ENCODE measurements at regions not wholly inside any gene's neighbourhood (a gene's known extent, or its start where the extent isn't known, plus 50 kb on each side); places are given as distances from the start of the nearest gene placed in this dataset.
"Not testable (repeated sequence)": the region's sequence is repeated elsewhere in the genome, so short reads cannot be mapped to it uniquely, and the experiment has no call there.

GRCh38 chr6:84842525-84843166, 78.2 kb upstream of the TBX18 start:
- Histone ChIP-seq H3K9me3 (peaks cover 0 to 5% (median 0%) of the 10 kb centered on the region in 3 donors), H3K27me3 (no peaks in the 10 kb centered on the region), H3K4me3 (no peak overlapping the region), H3K36me3 (no peaks in the 10 kb centered on the region), H3K27ac (no peak overlapping the region), H3K4me1 (no peaks in the 10 kb centered on the region)
- TF ChIP-seq CTCF (IDR thresholded peaks at IDR 0.05), result no peak
- no peak for DNase-seq
- intact Hi-C loops (cut with DNase I; ENCODE audit: low total_unique reads), result no loop called here

- H3K4me1 ChIP-seq; DNase-seq; H3K36me3 ChIP-seq; H3K27ac ChIP-seq; intact Hi-C loops (cut with DNase I; ENCODE audit: low total_unique reads); H3K27me3 ChIP-seq; H3K9me3 ChIP-seq; H3K4me3 ChIP-seq: not testable (repeated sequence)
These were observed 72.9 kb upstream of the TBX18 start for GRCh38 chr6:84837068-84837866.

GRCh38 chr6:84836366-84836765, 72.0 kb upstream of the TBX18 start:
- H3K27me3 ChIP-seq, result no peaks in the 10 kb centered on the region
- DNase-seq, result no peak
- H3K9me3 ChIP-seq, result no peaks in the 10 kb centered on the region
- no peak for TF ChIP-seq CTCF (IDR thresholded peaks at IDR 0.05)
- no peak overlapping the region for H3K4me3 ChIP-seq
- H3K36me3 ChIP-seq, result no peaks in the 10 kb centered on the region
- intact Hi-C loops (cut with DNase I; ENCODE audit: low total_unique reads), result no loop called here
- H3K4me1 ChIP-seq, result no peaks in the 10 kb centered on the region
- H3K27ac ChIP-seq, result no peak overlapping the region

- Histone ChIP-seq H3K4me3 (no peak overlapping the region), H3K9me3 (no peaks in the 10 kb centered on the region), H3K27me3 (no peaks in the 10 kb centered on the region), H3K27ac (no peak overlapping the region), H3K36me3 (no peaks in the 10 kb centered on the region), H3K4me1 (no peaks in the 10 kb centered on the region)
- no peak for TF ChIP-seq CTCF (IDR thresholded peaks at IDR 0.05)
- DNase-seq, result no peak
- intact Hi-C loops (cut with DNase I; ENCODE audit: low total_unique reads), result no loop called here
These were observed 70.9 kb upstream of the TBX18 start for GRCh38 chr6:84835340-84835739.

- DNase-seq; H3K4me3 ChIP-seq; H3K36me3 ChIP-seq; intact Hi-C loops (cut with DNase I; ENCODE audit: low total_unique reads); H3K27me3 ChIP-seq; H3K4me1 ChIP-seq; H3K9me3 ChIP-seq; H3K27ac ChIP-seq: not testable (repeated sequence)
These were observed 67.5 kb upstream of the TBX18 start for GRCh38 chr6:84831924-84832323.

- Histone ChIP-seq H3K9me3 (no peaks in the 10 kb centered on the region), H3K4me3 (no peak overlapping the region), H3K36me3 (no peaks in the 10 kb centered on the region), H3K4me1 (no peaks in the 10 kb centered on the region), H3K27ac (no peak overlapping the region), H3K27me3 (no peaks in the 10 kb centered on the region)
- no peak for DNase-seq
- TF ChIP-seq CTCF (IDR thresholded peaks at IDR 0.05), result no peak
- intact Hi-C loops (cut with DNase I; ENCODE audit: low total_unique reads), result no loop called here
These were observed 61.1 kb upstream of the TBX18 start for GRCh38 chr6:84825461-84825860.

- H3K9me3 ChIP-seq; H3K4me1 ChIP-seq; intact Hi-C loops (cut with DNase I; ENCODE audit: low total_unique reads); H3K36me3 ChIP-seq; DNase-seq; H3K27ac ChIP-seq; H3K4me3 ChIP-seq; H3K27me3 ChIP-seq: not testable (repeated sequence)
These were observed 56.9 kb upstream of the TBX18 start for GRCh38 chr6:84821314-84821713.

Measured in tibial artery (tissue), 4 donors.